Liver (tissue), 8 donors: ENCODE measurements at regions not wholly inside any gene's neighbourhood (a gene's known extent, or its start where the extent isn't known, plus 50 kb on each side); places are given as distances from the start of the nearest gene placed in this dataset.

Experiments used
- DNase-seq: peaks from one replicate; pipeline ENCODE4 v3.0.0-alpha.2; 2017; ENCODE audit warnings: low spot score
- H3K27ac ChIP-seq, 2 donors: one replicate each; pipeline ENCODE4 v1.7.0; 2013; ENCODE audit warnings: inconsistent platforms in 2 of 2, low read length in 2 of 2, control low read depth in 1 of 2, low read depth in 1 of 2, mild to moderate bottlenecking in 1 of 2
- H3K27me3 ChIP-seq, 4 donors: one replicate each; pipeline versions ENCODE4 v1.6.1 to v1.7.0; 2013; ENCODE audit warnings: low read length in 3 of 4, inconsistent platforms in 1 of 4, mild to moderate bottlenecking in 1 of 4, moderate library complexity in 1 of 4; ENCODE audit not compliant: control insufficient read depth in 4 of 4, insufficient read depth in 4 of 4
- H3K36me3 ChIP-seq, 4 donors: one replicate each; pipeline versions ENCODE4 v1.6.1 to v1.7.0; 2013; ENCODE audit warnings: low read length in 3 of 4, mild to moderate bottlenecking in 3 of 4, low read depth in 1 of 4, moderate library complexity in 1 of 4; ENCODE audit not compliant: control insufficient read depth in 4 of 4, insufficient read depth in 3 of 4
- H3K4me1 ChIP-seq, 4 donors: one replicate each; pipeline versions ENCODE4 v1.6.1 to v1.7.0; 2013; ENCODE audit warnings: low read length in 3 of 4, mild to moderate bottlenecking in 3 of 4, moderate library complexity in 1 of 4; ENCODE audit not compliant: control insufficient read depth in 4 of 4, insufficient read depth in 4 of 4
- H3K4me3 ChIP-seq, 3 donors: one replicate each; pipeline versions ENCODE4 v1.6.1 to v1.7.0; 2013; ENCODE audit warnings: low read length in 3 of 3, control low read depth in 1 of 3, low read depth in 1 of 3, mild to moderate bottlenecking in 1 of 3
- H3K9ac ChIP-seq, 2 donors: one replicate each; pipeline ENCODE4 v1.7.0; 2013; ENCODE audit warnings: low read length in 2 of 2, mild to moderate bottlenecking in 2 of 2, moderate library complexity in 2 of 2, control low read depth in 1 of 2, low read depth in 1 of 2
- H3K9me3 ChIP-seq, 4 donors: one replicate each; pipeline versions ENCODE4 v1.6.1 to v1.7.0; 2013; ENCODE audit warnings: low read length in 3 of 4; ENCODE audit not compliant: control insufficient read depth in 4 of 4
- CTCF ChIP-seq: fragments of 150-350 bp; IDR thresholded peaks from 2 replicates; pipeline ENCODE4 v1.5.1; 2017; ENCODE audit warnings: improper control_type of control experiment, low read depth, low read length; ENCODE audit not compliant: missing input control
- EGR1 ChIP-seq, 2 donors: IDR thresholded peaks; 2 replicates each; pipeline ENCODE4 v1.6.1; 2016 to 2018; ENCODE audit warnings: antibody characterized with exemption in 2 of 2, low read depth in 2 of 2
- FOXA2 ChIP-seq: IDR thresholded peaks from 2 replicates; pipeline ENCODE4 v1.6.1; 2016; ENCODE audit warnings: antibody characterized with exemption
- MAX ChIP-seq: IDR thresholded peaks from 2 replicates; pipeline ENCODE4 v1.6.1; 2016; ENCODE audit warnings: antibody characterized with exemption
- NR2F2 ChIP-seq: IDR thresholded peaks from 2 replicates; pipeline ENCODE4 v1.6.1; 2016; ENCODE audit warnings: antibody characterized with exemption
- RAD21 ChIP-seq, 2 donors: IDR thresholded peaks; 2 replicates each; pipeline ENCODE4 v1.6.1; 2016; ENCODE audit warnings: antibody characterized with exemption in 2 of 2, mild to moderate bottlenecking in 2 of 2
- REST ChIP-seq: IDR thresholded peaks from 2 replicates; pipeline ENCODE4 v1.6.1; 2016; ENCODE audit warnings: antibody characterized with exemption, mild to moderate bottlenecking
- RXRA ChIP-seq, 2 donors: IDR thresholded peaks; 2 replicates each; pipeline ENCODE4 v1.6.1; 2017 to 2018; ENCODE audit warnings: antibody characterized with exemption in 2 of 2, mild to moderate bottlenecking in 1 of 2
- SP1 ChIP-seq: IDR thresholded peaks from 2 replicates; pipeline ENCODE4 v1.6.1; 2018; ENCODE audit warnings: antibody characterized with exemption, mild to moderate bottlenecking
- TAF1 ChIP-seq: conservative IDR thresholded peaks from 2 replicates; pipeline ENCODE4 v1.6.1; 2016; ENCODE audit warnings: antibody characterized with exemption, mild to moderate bottlenecking
- YY1 ChIP-seq: IDR thresholded peaks from 2 replicates; pipeline ENCODE4 v1.6.1; 2016; ENCODE audit warnings: antibody characterized with exemption, mild to moderate bottlenecking
- ZBTB33 ChIP-seq: IDR thresholded peaks from 2 replicates; pipeline ENCODE4 v1.6.1; 2016; ENCODE audit warnings: antibody characterized with exemption
- WGBS: extraction: QIAGEN DNeasy Blood & Tissue Kit; methylation state at CpG from one replicate; pipeline ENCODE4 v1.1.7; 2013; 5-methylcytosine and 5-hydroxymethylcytosine counted together
- donor health status: healthy.
- donor health status: healthy.
- donor health status: healthy.
- donor health status: healthy.
- donor health status: healthy.

- no peaks in the 10 kb centered on the region for H3K27me3 ChIP-seq
- no peaks in the 10 kb centered on the region for H3K4me1 ChIP-seq
- H3K4me3 ChIP-seq: no peak overlapping the region
- no peak for DNase-seq
- no peaks in the 10 kb centered on the region for H3K36me3 ChIP-seq
- no peaks in the 10 kb centered on the region for H3K9me3 ChIP-seq
- WGBS: 48% methylated on average over 4 of the region's 4 CpGs
- no peak overlapping the region for H3K27ac ChIP-seq
- peak; percentile 78 to 80 for TF ChIP-seq RAD21 (IDR thresholded peaks at IDR 0.05)
- TF ChIP-seq CTCF: peak; percentile 38
- no peak for TF ChIP-seq ZBTB33
- no peak overlapping the region for H3K9ac ChIP-seq
These were observed 311.1 kb downstream of the ZPLD1 start for GRCh38 chr3:102745881-102746280.

GRCh38 chr3:102747611-102748010, 312.8 kb downstream of the ZPLD1 start:
- Histone ChIP-seq H3K4me3 (no peak overlapping the region), H3K36me3 (no peaks in the 10 kb centered on the region), H3K9me3 (no peaks in the 10 kb centered on the region), H3K27me3 (no peaks in the 10 kb centered on the region), H3K9ac (no peak overlapping the region), H3K4me1 (no peaks in the 10 kb centered on the region), H3K27ac (no peak overlapping the region)
- no peak for DNase-seq
- no peak for TF ChIP-seq FOXA2
- no peak for TF ChIP-seq RXRA (IDR thresholded peaks at IDR 0.05)
- TF ChIP-seq TAF1: no peak
- no peak for TF ChIP-seq SP1
- TF ChIP-seq NR2F2: no peak
- no peak for TF ChIP-seq ZBTB33
- TF ChIP-seq CTCF: no peak
- no peak for TF ChIP-seq EGR1 (IDR thresholded peaks at IDR 0.05; ENCODE audit: low read depth in 2 of 2)
- no peak for TF ChIP-seq REST
- no peak for TF ChIP-seq YY1
- no peak for TF ChIP-seq MAX
- 60% methylated on average over 4 of the region's 4 CpGs for WGBS
